ENCODE measurements at regions not wholly inside any gene's neighbourhood (a gene's known extent, or its start where the extent isn't known, plus 50 kb on each side); places are given as distances from the start of the nearest gene placed in this dataset.
"Not testable (repeated sequence)": the region's sequence is repeated elsewhere in the genome, so short reads cannot be mapped to it uniquely, and the experiment has no call there.

GRCh38 chr2:234181121-234181520 lies 130.6 kb downstream of the SPP2 start:
- DNase-seq, result no peak

- no peak for DNase-seq
Observed at GRCh38 chr2:234179031-234179363, 128.5 kb downstream of the SPP2 start.

- no peak for DNase-seq
Observed at GRCh38 chr2:234178330-234179030, 128.0 kb downstream of the SPP2 start.

GRCh38 chr2:234175649-234176048 lies 125.1 kb downstream of the SPP2 start:
- no peak for DNase-seq

- no peak for DNase-seq
Observed at GRCh38 chr2:234174742-234175141, 124.2 kb downstream of the SPP2 start.

GRCh38 chr2:234172532-234172931 lies 122.0 kb downstream of the SPP2 start:
- DNase-seq, result no peak

GRCh38 chr2:234172066-234172465 lies 121.6 kb downstream of the SPP2 start:
- no peak for DNase-seq

GRCh38 chr2:234171666-234172065 lies 121.2 kb downstream of the SPP2 start:
- no peak for DNase-seq

GRCh38 chr2:234169674-234170073 lies 119.2 kb downstream of the SPP2 start:
- no peak for DNase-seq

GRCh38 chr2:234168605-234169570 lies 118.4 kb downstream of the SPP2 start:
- DNase-seq, result not testable (repeated sequence)

- DNase-seq, result no peak
Observed at GRCh38 chr2:234166531-234166930, 116.0 kb downstream of the SPP2 start.

- DNase-seq, result no peak
Observed at GRCh38 chr2:234165421-234165820, 114.9 kb downstream of the SPP2 start.

- peak; percentile 76 for DNase-seq
Observed at GRCh38 chr2:234164493-234165413, 114.3 kb downstream of the SPP2 start.

GRCh38 chr2:234163510-234164045 lies 113.1 kb downstream of the SPP2 start:
- no peak for DNase-seq

- no peak for DNase-seq
Observed at GRCh38 chr2:234162861-234163260, 112.4 kb downstream of the SPP2 start.

- no peak for DNase-seq
Observed at GRCh38 chr2:234161932-234162331, 111.4 kb downstream of the SPP2 start.

GRCh38 chr2:234158812-234159211 lies 108.3 kb downstream of the SPP2 start:
- no peak for DNase-seq

GRCh38 chr2:234157817-234158588 lies 107.5 kb downstream of the SPP2 start:
- no peak for DNase-seq

- no peak for DNase-seq
Observed at GRCh38 chr2:234156326-234156725, 105.8 kb downstream of the SPP2 start.

- not testable (repeated sequence) for DNase-seq
Observed at GRCh38 chr2:234152835-234153234, 102.3 kb downstream of the SPP2 start.

- no peak for DNase-seq
Observed at GRCh38 chr2:234147335-234147861, 96.9 kb downstream of the SPP2 start.

Measured in activated effector memory CD4-positive, alpha-beta T cell treated with anti-CD3 and anti-CD28 coated beads, Interleukin-2, amount 50 U/mL, for 16 hours (primary cell).